HG02759 (cell line): ENCODE measurements at regions not wholly inside any gene's neighbourhood (a gene's known extent, or its start where the extent isn't known, plus 50 kb on each side); places are given as distances from the start of the nearest gene placed in this dataset.

Source experiments
- ATAC-seq: cut with Tn5 transposase; IDR thresholded peaks from one replicate; pipeline ENCODE4 v1.9.1; 2021; ENCODE audit warnings: mild to moderate bottlenecking, moderate library complexity; ENCODE audit not compliant: unreplicated experiment

- ATAC-seq, result no peak
Observed at GRCh38 chr13:21949818-21950429, 279.1 kb downstream of the FGF9 start.

- ATAC-seq, result no peak
Observed at GRCh38 chr13:21956666-21957065, 285.8 kb downstream of the FGF9 start.

GRCh38 chr13:21957833-21958232 is 287.0 kb downstream of the FGF9 start:
- ATAC-seq, result no peak

GRCh38 chr13:21960108-21960507 is 289.2 kb downstream of the FGF9 start:
- no peak for ATAC-seq

GRCh38 chr13:21964686-21965085 is 293.8 kb downstream of the FGF9 start:
- ATAC-seq, result no peak

GRCh38 chr13:21965095-21965494 is 294.2 kb downstream of the FGF9 start:
- no peak for ATAC-seq

- ATAC-seq, result no peak
Observed at GRCh38 chr13:21966014-21966413, 295.1 kb downstream of the FGF9 start.

- ATAC-seq, result no peak
Observed at GRCh38 chr13:21967871-21968270, 297.0 kb downstream of the FGF9 start.

GRCh38 chr13:21970172-21970571 is 299.3 kb downstream of the FGF9 start:
- no peak for ATAC-seq

GRCh38 chr13:21970918-21971317 is 300.0 kb downstream of the FGF9 start:
- no peak for ATAC-seq

- no peak for ATAC-seq
Observed at GRCh38 chr13:21971662-21972621, 301.1 kb downstream of the FGF9 start.

GRCh38 chr13:21973437-21974125 is 302.7 kb downstream of the FGF9 start:
- no peak for ATAC-seq

GRCh38 chr13:21974741-21975140 is 303.9 kb downstream of the FGF9 start:
- no peak for ATAC-seq

GRCh38 chr13:21976159-21976558 is 305.3 kb downstream of the FGF9 start:
- no peak for ATAC-seq

GRCh38 chr13:21979161-21979806 is 308.4 kb downstream of the FGF9 start:
- ATAC-seq, result no peak

- no peak for ATAC-seq
Observed at GRCh38 chr13:21980049-21980448, 309.2 kb downstream of the FGF9 start.

GRCh38 chr13:21984156-21984555 is 313.3 kb downstream of the FGF9 start:
- ATAC-seq, result no peak

GRCh38 chr13:21986602-21987001 is 315.7 kb downstream of the FGF9 start:
- ATAC-seq, result no peak

GRCh38 chr13:21987793-21988192 is 316.9 kb downstream of the FGF9 start:
- no peak for ATAC-seq

GRCh38 chr13:21988624-21989023 is 317.8 kb downstream of the FGF9 start:
- no peak for ATAC-seq

GRCh38 chr13:21996049-21996448 is 325.2 kb downstream of the FGF9 start:
- no peak for ATAC-seq
